IMR-90 (cell line): ENCODE measurements at regions not wholly inside any gene's neighbourhood (a gene's known extent, or its start where the extent isn't known, plus 50 kb on each side); places are given as distances from the start of the nearest gene placed in this dataset.

Experiments used
- ATAC-seq: fragments of 200-7000 bp; cut with Tn5 transposase; 2 replicates; pipeline ENCODE4 v1.9.1; 2020; ENCODE audit warnings: low read depth, mild to moderate bottlenecking, moderate library complexity
- BruUV-seq: library from RNA; stranded (reverse); fragments of 400-500 nt; replicated peaks from 2 replicates; lab custom pipeline; 2021; lab: Mats Ljungman, UMichigan
- CTCF ChIA-PET: fragments of 300-600 bp; formaldehyde crosslinking; extraction: SDS; loops from one replicate; lab custom pipeline; 2021; ENCODE audit warnings: antibody characterized with exemption; lab: Yijun Ruan, JAX
- POLR2A ChIA-PET: fragments of 300-600 bp; sonication (Branson Sonifier 250); formaldehyde crosslinking; loops from one replicate; lab custom pipeline; 2022; ENCODE audit warnings: antibody characterized with exemption; ENCODE audit not compliant: unreplicated experiment; lab: Charles Lee
- DNase-seq: peaks from one replicate; pipeline ENCODE4 v3.0.0; 2013
- H2AFZ ChIP-seq: replicated peaks from 2 replicates; pipeline ENCODE3; 2013; ENCODE audit warnings: low read length, mild to moderate bottlenecking; ENCODE audit not compliant: poor library complexity
- H2AK5ac ChIP-seq: 2 replicates; pipeline ENCODE4 v1.6.1; 2013; ENCODE audit warnings: low read depth, low read length, inconsistent platforms
- H2AK9ac ChIP-seq: replicated peaks from 2 replicates; pipeline ENCODE3; 2013; ENCODE audit warnings: mild to moderate bottlenecking, low read depth, low read length, moderate library complexity; ENCODE audit not compliant: poor library complexity
- H2BK120ac ChIP-seq: 2 replicates; pipeline ENCODE4 v1.6.1; 2013; ENCODE audit warnings: low read depth, low read length, inconsistent platforms
- H2BK15ac ChIP-seq: 3 replicates; pipeline ENCODE4 v1.6.1; 2013; ENCODE audit warnings: low read depth, low read length, inconsistent platforms
- H2BK20ac ChIP-seq: 2 replicates; pipeline ENCODE4 v1.6.1; 2013; ENCODE audit warnings: low read depth, mild to moderate bottlenecking, inconsistent platforms, low read length, moderate library complexity
- H2BK5ac ChIP-seq: 2 replicates; pipeline ENCODE4 v1.6.1; 2013; ENCODE audit warnings: mild to moderate bottlenecking, low read depth, low read length, inconsistent platforms; ENCODE audit not compliant: poor library complexity, severe bottlenecking
- H3K14ac ChIP-seq: replicated peaks from 2 replicates; pipeline ENCODE4 v1.6.1; 2013; ENCODE audit warnings: low read depth, low read length, inconsistent platforms
- H3K18ac ChIP-seq: 2 replicates; pipeline ENCODE4 v1.6.1; 2013; ENCODE audit warnings: low read depth, low read length, control low read depth
- H3K23ac ChIP-seq: 2 replicates; pipeline ENCODE4 v1.6.1; 2013; ENCODE audit warnings: low read depth, low read length, inconsistent platforms
- H3K27ac ChIP-seq: 2 replicates; pipeline ENCODE4 v1.5.1; 2013; ENCODE audit warnings: mild to moderate bottlenecking, control low read depth, low read length; ENCODE audit not compliant: insufficient read depth
- H3K27me3 ChIP-seq: 2 replicates; pipeline ENCODE4 v1.6.1; 2013; ENCODE audit warnings: low read length; ENCODE audit not compliant: control insufficient read depth, insufficient read depth
- H3K36me3 ChIP-seq: 2 replicates; pipeline ENCODE4 v1.6.1; 2013; ENCODE audit warnings: low read length, mixed read lengths; ENCODE audit not compliant: control insufficient read depth, insufficient read depth
- H3K4ac ChIP-seq: 2 replicates; pipeline ENCODE4 v1.6.1; 2013; ENCODE audit warnings: low read depth, low read length, inconsistent platforms
- H3K4me1 ChIP-seq: 2 replicates; pipeline ENCODE4 v1.6.1; 2013; ENCODE audit warnings: low read length, mixed read lengths; ENCODE audit not compliant: control insufficient read depth, insufficient read depth
- H3K4me2 ChIP-seq: 2 replicates; pipeline ENCODE4 v1.6.1; 2013; ENCODE audit warnings: low read depth, mild to moderate bottlenecking, control low read depth, low read length, moderate library complexity
- H3K4me3 ChIP-seq: 2 replicates; pipeline ENCODE4 v1.5.1; 2013; ENCODE audit warnings: low read depth, mild to moderate bottlenecking, control low read depth, low read length, moderate library complexity; ENCODE audit not compliant: insufficient read depth
- H3K56ac ChIP-seq: 2 replicates; pipeline ENCODE4 v1.6.1; 2013; ENCODE audit warnings: low read length, inconsistent platforms; ENCODE audit not compliant: insufficient read depth; ENCODE audit errors: extremely low read depth
- H3K79me1 ChIP-seq, 2 experiments: 2 replicates each; pipeline ENCODE4 v1.6.1; 2013; ENCODE audit warnings: low read length in 2 of 2, inconsistent platforms in 1 of 2, low read depth in 1 of 2
- H3K9ac ChIP-seq: 2 replicates; pipeline ENCODE4 v1.6.1; 2013; ENCODE audit warnings: low read depth, low read length, control low read depth
- H3K9me1 ChIP-seq: 2 replicates; pipeline ENCODE4 v1.6.1; 2013; ENCODE audit warnings: low read length, inconsistent platforms; ENCODE audit not compliant: insufficient read depth
- H3K9me3 ChIP-seq: 2 replicates; pipeline ENCODE4 v1.6.1; 2013; ENCODE audit warnings: low read length; ENCODE audit not compliant: control insufficient read depth, insufficient read depth
- H4K20me1 ChIP-seq: 2 replicates; pipeline ENCODE4 v1.6.1; 2013; ENCODE audit warnings: low read length, inconsistent platforms; ENCODE audit not compliant: insufficient read depth
- H4K5ac ChIP-seq: 2 replicates; pipeline ENCODE4 v1.6.1; 2013; ENCODE audit warnings: mild to moderate bottlenecking, low read depth, low read length, control low read depth
- H4K8ac ChIP-seq, 2 experiments: 2 replicates each; pipeline ENCODE4 v1.6.1; 2013; ENCODE audit warnings: low read depth in 2 of 2, low read length in 2 of 2, control low read depth in 1 of 2, inconsistent platforms in 1 of 2
- H4K91ac ChIP-seq: 2 replicates; pipeline ENCODE4 v1.6.1; 2013; ENCODE audit warnings: low read depth, low read length, inconsistent platforms; ENCODE audit not compliant: insufficient read depth
- BHLHE40 ChIP-seq: fragments of 150-350 bp; IDR thresholded peaks from 2 replicates; pipeline ENCODE4 v1.6.1; 2016; ENCODE audit warnings: mild to moderate bottlenecking, low read depth, low read length
- CEBPB ChIP-seq: IDR thresholded peaks from 2 replicates; pipeline ENCODE4 v1.6.1; 2012; ENCODE audit warnings: low read depth, low read length, improper control_type of control experiment
- CHD1 ChIP-seq: IDR thresholded peaks from 2 replicates; pipeline ENCODE4 v1.6.1; 2012; ENCODE audit warnings: low read depth, low read length, improper control_type of control experiment
- CTCF ChIP-seq: conservative IDR thresholded peaks from 2 replicates; pipeline ENCODE4 v1.5.1; 2012; ENCODE audit warnings: mild to moderate bottlenecking, low read depth, low read length, improper control_type of control experiment
- ELK1 ChIP-seq: fragments of 150-350 bp; IDR thresholded peaks from 2 replicates; pipeline ENCODE4 v1.6.1; 2016; ENCODE audit warnings: low read depth, mild to moderate bottlenecking, low read length, moderate library complexity, borderline replicate concordance
- FOS ChIP-seq: fragments of 150-350 bp; IDR thresholded peaks from 2 replicates; pipeline ENCODE4 v1.6.1; 2016; ENCODE audit warnings: low read depth, low read length
- MAFK ChIP-seq: IDR thresholded peaks from 2 replicates; pipeline ENCODE4 v1.6.1; 2012; ENCODE audit warnings: low read depth, low read length, improper control_type of control experiment
- MAZ ChIP-seq: IDR thresholded peaks from 2 replicates; pipeline ENCODE4 v1.6.1; 2012; ENCODE audit warnings: low read depth, mild to moderate bottlenecking, low read length, improper control_type of control experiment, moderate library complexity, borderline replicate concordance
- MXI1 ChIP-seq: IDR thresholded peaks from 2 replicates; pipeline ENCODE4 v1.6.1; 2012; ENCODE audit warnings: low read depth, mild to moderate bottlenecking, low read length, moderate library complexity, borderline replicate concordance
- NFE2L2 ChIP-seq: fragments of 150-350 bp; IDR thresholded peaks from 2 replicates; pipeline ENCODE4 v1.6.1; 2016; ENCODE audit warnings: low read depth, mild to moderate bottlenecking, low read length
- POLR2A ChIP-seq: IDR thresholded peaks from 2 replicates; pipeline ENCODE4 v1.6.1; 2012; ENCODE audit warnings: mild to moderate bottlenecking, low read depth, low read length
- RAD21 ChIP-seq: IDR thresholded peaks from 2 replicates; pipeline ENCODE4 v1.6.1; 2012; ENCODE audit warnings: low read length, improper control_type of control experiment
- RCOR1 ChIP-seq: IDR thresholded peaks from 2 replicates; pipeline ENCODE4 v1.6.1; 2012; ENCODE audit warnings: mild to moderate bottlenecking, low read length, improper control_type of control experiment; ENCODE audit not compliant: insufficient replicate concordance
- RFX5 ChIP-seq: IDR thresholded peaks from 2 replicates; pipeline ENCODE4 v1.8.0; 2012; ENCODE audit warnings: low read depth, mild to moderate bottlenecking, low read length, moderate library complexity
- SMC3 ChIP-seq: fragments of 150-350 bp; IDR thresholded peaks from 2 replicates; pipeline ENCODE4 v1.6.1; 2016; ENCODE audit warnings: low read depth, mild to moderate bottlenecking, antibody characterized with exemption, low read length, moderate library complexity
- USF2 ChIP-seq: fragments of 150-350 bp; IDR thresholded peaks from 2 replicates; pipeline ENCODE4 v1.6.1; 2017; ENCODE audit warnings: mild to moderate bottlenecking, antibody characterized with exemption, low read length, low read depth
- dilution Hi-C: fragments of 300-500 bp; cut with HindIII; formaldehyde crosslinking; loops from one replicate; pipeline ENCODE4 v1.14.3; 2018; ENCODE audit warnings: low sequenced_read_pairs; ENCODE audit not compliant: unreplicated experiment
- in situ Hi-C: fragments of 300-500 bp; cut with MboI; formaldehyde crosslinking; loops from 3 replicates; pipeline ENCODE4 v1.14.3; 2019; ENCODE audit warnings: low sequenced_read_pairs, inconsistent platforms, mixed read lengths
- intact Hi-C: fragments of 100-400 bp; cut with micrococcal nuclease; formaldehyde crosslinking; loops from 2 replicates; pipeline ENCODE4 v1.10.0; 2022

GRCh38 chr2:146997488-146997887, 847.3 kb upstream of the ACVR2A start:
- H3K23ac ChIP-seq, result no peak overlapping the region
- no peak overlapping the region for H2AK9ac ChIP-seq
- intact Hi-C loops, result no loop called here
- H2BK20ac ChIP-seq, result no peak overlapping the region
- no peak overlapping the region for H2BK15ac ChIP-seq
- CTCF ChIA-PET, result interaction anchor here (0.8 kb wide), 1 partner anchor 13 kb away, joined by 3 read pairs; no protein-coding TSS in a partner anchor
- no peak for DNase-seq
- no peak overlapping the region for H4K8ac ChIP-seq
- no peak overlapping the region for H3K9ac ChIP-seq
- ATAC-seq, result no peak
- H3K18ac ChIP-seq, result no peak overlapping the region
- H3K27me3 ChIP-seq, result no peaks in the 10 kb centered on the region
- H2AK5ac ChIP-seq, result no peak overlapping the region
- no peak overlapping the region for H3K4me3 ChIP-seq
- no peaks in the 10 kb centered on the region for H4K20me1 ChIP-seq
- no peak overlapping the region for H3K4ac ChIP-seq
- no TSS peak for BruUV-seq
- H2BK120ac ChIP-seq, result no peak overlapping the region
- no peak overlapping the region for H3K4me2 ChIP-seq
- H3K36me3 ChIP-seq, result no peaks in the 10 kb centered on the region
- no peak overlapping the region for H3K14ac ChIP-seq
- TF ChIP-seq USF2 (no peak), RFX5 (no peak), RAD21 (no peak), MAFK (no peak), MXI1 (no peak), FOS (no peak), CTCF (no peak), CHD1 (no peak), MAZ (no peak), CEBPB (no peak), ELK1 (no peak), BHLHE40 (no peak), RCOR1 (no peak), NFE2L2 (no peak), SMC3 (no peak), POLR2A (no peak)
- no peak overlapping the region for H4K91ac ChIP-seq
- H3K56ac ChIP-seq, result no peak overlapping the region
- no peak overlapping the region for H3K27ac ChIP-seq
- H3K9me1 ChIP-seq, result no peaks in the 10 kb centered on the region
- in situ Hi-C loops, result no loop called here
- POLR2A ChIA-PET, result no interaction called here
- H4K5ac ChIP-seq, result no peak overlapping the region
- no peaks in the 10 kb centered on the region for H3K79me1 ChIP-seq
- dilution Hi-C loops, result no loop called here
- H3K9me3 ChIP-seq, result peaks cover 3% of the 10 kb centered on the region; the same call in 1 of the 2 replicates
- no peak overlapping the region for H2AFZ ChIP-seq
- H3K4me1 ChIP-seq, result peaks cover 2% of the 10 kb centered on the region; the same call in 1 of the 2 replicates
- no peak overlapping the region for H2BK5ac ChIP-seq
